AG10803 (cell line): ENCODE measurements at regions not wholly inside any gene's neighbourhood (a gene's known extent, or its start where the extent isn't known, plus 50 kb on each side); places are given as distances from the start of the nearest gene placed in this dataset.
"Not testable (repeated sequence)": the region's sequence is repeated elsewhere in the genome, so short reads cannot be mapped to it uniquely, and the experiment has no call there.

ENCODE experiments used
- DNase-seq: peaks from one replicate; pipeline ENCODE4 v3.0.0; 2010; ENCODE audit warnings: low read depth
- H3K4me3 ChIP-seq: 2 replicates; pipeline ENCODE4 v1.5.1; 2011; ENCODE audit warnings: mild to moderate bottlenecking, low read length, control low read depth
- TF ChIP-seq, protein P1 (sequence below): conservative IDR thresholded peaks from 2 replicates; pipeline ENCODE4 v1.5.1; 2011; ENCODE audit warnings: mild to moderate bottlenecking, low read length, control low read depth, inconsistent platforms

DNA sequence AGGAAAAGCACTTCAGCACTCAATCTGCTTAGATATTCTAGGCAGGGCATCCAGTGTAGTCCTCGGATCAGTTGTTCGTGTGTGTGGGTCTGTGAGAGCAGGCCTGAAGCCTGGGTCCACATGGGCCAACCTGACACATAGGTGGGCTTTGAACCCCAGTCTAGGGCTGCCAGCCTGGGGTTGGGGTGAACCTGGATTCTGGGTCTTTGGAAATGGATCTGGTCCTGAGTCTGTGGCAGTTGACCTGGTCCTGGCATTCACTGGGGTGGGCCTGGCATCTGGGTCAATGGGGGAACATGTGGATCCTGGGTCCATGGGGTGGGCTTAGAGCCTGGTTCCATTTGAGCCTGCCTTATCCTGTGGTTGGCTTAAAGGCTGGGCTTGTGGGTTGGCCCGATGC, 492.6 kb upstream of the MAN1A1 start:
- H3K4me3 ChIP-seq: no peak overlapping the region
- TF ChIP-seq, protein P1, sequence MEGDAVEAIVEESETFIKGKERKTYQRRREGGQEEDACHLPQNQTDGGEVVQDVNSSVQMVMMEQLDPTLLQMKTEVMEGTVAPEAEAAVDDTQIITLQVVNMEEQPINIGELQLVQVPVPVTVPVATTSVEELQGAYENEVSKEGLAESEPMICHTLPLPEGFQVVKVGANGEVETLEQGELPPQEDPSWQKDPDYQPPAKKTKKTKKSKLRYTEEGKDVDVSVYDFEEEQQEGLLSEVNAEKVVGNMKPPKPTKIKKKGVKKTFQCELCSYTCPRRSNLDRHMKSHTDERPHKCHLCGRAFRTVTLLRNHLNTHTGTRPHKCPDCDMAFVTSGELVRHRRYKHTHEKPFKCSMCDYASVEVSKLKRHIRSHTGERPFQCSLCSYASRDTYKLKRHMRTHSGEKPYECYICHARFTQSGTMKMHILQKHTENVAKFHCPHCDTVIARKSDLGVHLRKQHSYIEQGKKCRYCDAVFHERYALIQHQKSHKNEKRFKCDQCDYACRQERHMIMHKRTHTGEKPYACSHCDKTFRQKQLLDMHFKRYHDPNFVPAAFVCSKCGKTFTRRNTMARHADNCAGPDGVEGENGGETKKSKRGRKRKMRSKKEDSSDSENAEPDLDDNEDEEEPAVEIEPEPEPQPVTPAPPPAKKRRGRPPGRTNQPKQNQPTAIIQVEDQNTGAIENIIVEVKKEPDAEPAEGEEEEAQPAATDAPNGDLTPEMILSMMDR: no peak
- no peak for DNase-seq

DNA sequence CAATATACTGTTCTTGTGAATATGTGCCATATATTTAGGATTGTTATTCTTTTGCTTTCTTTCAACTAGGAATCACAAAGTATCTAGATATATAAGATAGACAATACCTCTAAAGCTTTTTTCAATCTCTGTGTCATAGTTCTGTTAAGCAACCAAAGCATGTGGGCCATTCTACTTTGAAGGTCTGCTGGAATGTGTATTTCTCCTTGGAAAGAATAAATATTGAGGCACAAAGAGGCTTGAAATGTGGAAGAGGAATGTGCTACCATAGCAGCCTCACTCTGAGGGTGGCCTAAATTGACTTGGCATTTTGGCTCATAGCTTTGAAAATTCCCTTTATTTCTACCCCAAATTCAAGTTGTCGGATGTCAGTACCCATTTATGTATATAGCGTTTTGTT, 488.5 kb upstream of the MAN1A1 start:
- TF ChIP-seq, protein P1: no peak
- no peak for DNase-seq
- no peak overlapping the region for H3K4me3 ChIP-seq

DNA sequence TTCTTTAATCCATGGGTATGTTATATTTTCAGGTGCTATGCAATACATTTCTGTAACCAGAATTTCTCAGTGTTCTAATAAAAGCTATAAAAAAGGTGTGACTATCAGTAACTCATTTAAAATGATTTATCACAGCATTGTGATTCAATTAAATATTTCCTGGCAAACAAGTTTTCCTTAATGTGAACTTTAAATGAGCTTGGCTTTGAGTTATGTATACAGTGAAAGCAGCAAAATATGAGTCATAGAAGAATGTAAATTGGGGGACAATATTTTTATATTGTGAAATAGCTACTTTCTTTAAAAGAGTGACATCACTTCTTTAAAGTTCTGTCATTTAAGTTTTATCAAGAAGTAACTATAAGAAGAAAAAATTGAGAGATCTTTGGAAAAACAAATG, 484.9 kb upstream of the MAN1A1 start:
- no peak overlapping the region for H3K4me3 ChIP-seq
- DNase-seq: no peak
- TF ChIP-seq, protein P1: no peak

DNA sequence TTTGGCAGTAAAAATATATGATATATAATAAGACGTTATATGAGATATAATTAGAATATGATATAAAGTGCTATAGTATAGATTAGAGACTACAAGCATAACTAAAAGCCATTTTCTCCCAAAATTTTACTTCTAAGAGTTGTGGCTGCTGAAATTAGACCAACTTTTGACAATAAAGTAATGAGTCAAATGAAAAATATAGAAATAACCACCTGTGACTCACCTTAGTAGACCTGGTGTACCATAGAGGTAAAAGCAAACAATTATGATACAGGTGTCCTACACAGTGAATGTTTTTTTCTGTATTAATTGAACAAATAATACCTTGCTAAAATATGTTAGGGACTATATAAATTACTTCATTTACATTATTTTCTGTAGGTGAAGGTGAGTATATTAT, 482.9 kb upstream of the MAN1A1 start:
- TF ChIP-seq, protein P1: no peak
- no peak overlapping the region for H3K4me3 ChIP-seq
- no peak for DNase-seq

DNA sequence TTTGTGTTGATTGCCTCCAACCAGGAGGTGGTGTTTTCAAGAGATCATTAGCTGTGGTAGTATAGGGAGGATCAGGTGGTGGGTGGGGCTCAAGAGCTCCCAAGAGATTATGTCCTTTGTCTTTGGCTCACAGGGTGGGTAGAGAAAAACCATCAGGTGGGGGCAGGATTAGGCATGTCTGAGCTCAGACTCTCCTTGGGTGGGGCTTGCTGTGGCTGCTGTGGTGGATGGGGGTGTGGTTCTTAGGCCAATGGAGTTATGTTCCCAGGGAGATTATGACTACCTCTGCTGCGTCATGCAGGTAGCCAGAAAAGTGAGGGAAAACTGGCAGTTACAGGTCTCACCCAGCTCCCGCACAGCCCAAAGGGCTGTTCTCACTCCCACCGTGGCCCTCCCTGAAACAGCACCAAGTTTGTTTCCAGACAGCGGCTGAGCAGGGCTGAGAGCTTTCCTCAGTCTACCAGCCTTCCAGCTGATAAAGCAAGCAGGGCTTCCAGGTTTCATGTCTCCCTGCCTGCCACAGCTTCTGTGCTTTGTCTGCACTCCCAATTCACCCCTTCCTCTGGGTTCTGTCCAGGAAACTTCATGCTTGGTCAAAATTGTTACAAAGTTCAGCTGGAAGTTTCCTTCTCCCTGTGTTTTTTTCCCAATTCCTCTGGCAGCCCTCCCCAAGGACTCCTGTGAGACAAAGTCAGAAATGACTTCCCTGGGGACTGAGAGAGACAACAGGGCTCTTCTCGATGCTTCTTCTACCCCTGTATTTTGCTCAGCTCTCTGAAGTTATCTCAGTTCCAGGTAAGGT, 481.1 kb upstream of the MAN1A1 start:
- TF ChIP-seq, protein P1: no peak
- no peak for DNase-seq
- no peak overlapping the region for H3K4me3 ChIP-seq

DNA sequence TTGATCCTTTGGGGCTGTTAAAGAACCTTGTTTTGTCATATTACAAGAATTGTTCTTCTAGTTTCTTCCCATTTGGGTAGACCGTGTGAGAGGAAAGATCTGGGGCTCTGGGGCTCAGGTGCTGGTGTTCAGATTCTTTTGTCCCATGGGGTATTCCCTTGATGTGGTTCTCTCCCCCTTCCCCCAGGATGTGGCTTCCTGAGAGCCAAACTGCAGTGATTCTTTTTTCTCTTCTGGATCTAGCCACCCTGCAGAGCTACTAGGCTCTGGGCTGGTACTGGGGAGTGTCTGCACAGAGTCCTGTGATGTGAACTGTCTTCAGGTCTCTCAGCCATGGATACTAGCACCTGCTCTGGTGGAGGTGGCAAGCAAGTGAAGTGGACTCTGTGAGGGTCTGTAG, 480.5 kb upstream of the MAN1A1 start:
- no peak for DNase-seq
- TF ChIP-seq, protein P1: no peak
- H3K4me3 ChIP-seq: no peak overlapping the region

DNA sequence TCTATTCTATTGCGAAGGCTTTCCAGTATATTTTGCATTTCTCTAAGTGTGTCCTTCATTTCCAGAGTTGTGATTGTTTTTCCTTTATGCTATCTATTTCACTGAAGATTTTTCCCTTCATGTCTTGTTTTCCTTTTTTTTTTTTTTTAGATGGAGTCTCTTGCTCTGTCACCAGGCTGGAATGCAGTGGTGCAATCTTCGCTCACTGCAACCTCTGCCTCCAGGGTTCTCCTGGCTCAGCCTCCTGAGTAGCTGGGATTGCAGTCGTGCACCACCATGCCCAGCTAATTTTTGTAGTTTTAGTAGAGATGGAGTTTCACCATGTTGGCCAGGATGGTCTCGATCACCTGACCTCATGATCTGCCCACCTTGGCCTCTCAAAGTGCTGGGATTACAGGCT, 479.9 kb upstream of the MAN1A1 start:
- H3K4me3 ChIP-seq: not testable (repeated sequence)
- DNase-seq: peak; percentile 16
